COR-L47 (cell line): ENCODE measurements at regions not wholly inside any gene's neighbourhood (a gene's known extent, or its start where the extent isn't known, plus 50 kb on each side); places are given as distances from the start of the nearest gene placed in this dataset.

ENCODE experiments used
- DNase-seq: peaks from one replicate; lab custom pipeline; 2025; lab: John Stamatoyannopoulos, UW

DNA sequence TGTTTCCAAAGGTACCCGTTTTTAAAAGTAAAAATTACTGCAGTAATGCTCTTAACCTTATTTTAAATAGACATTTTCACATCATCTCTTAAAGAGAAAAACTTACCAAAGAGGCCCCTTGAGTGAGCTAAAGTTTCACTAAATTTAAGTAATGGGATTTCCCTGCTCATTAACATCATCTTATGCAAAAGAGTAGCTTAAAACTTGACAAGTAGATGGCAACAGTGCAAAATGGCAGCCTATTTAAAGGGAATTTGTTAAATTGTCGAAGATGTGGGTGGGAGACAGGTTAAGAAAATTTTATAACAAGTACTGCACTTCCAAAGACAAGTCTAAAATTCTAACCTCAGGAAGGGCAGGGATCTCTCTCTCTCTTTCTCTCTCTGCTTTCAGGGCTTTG lies 271.7 kb upstream of the LDB2 start:
- DNase-seq: no peak

DNA sequence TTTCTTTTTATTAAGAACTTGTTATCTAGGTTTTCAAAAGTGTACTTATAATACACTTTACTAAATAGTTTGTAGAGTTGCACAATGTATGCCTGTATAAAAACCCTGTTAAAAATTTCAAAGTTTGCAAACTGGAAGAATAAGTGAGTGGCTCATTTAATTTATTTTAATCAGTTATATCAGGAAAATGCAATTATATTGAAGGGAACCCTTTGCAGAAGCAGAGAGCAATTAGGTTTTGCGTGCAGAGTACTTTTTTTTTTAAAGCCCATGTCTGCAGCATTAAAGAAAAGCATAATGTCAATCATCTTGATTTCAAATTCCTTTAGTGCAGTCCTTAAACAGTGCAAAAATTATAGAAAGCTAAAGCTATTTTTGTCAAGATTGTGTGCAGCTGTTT lies 271.3 kb upstream of the LDB2 start:
- DNase-seq: no peak

DNA sequence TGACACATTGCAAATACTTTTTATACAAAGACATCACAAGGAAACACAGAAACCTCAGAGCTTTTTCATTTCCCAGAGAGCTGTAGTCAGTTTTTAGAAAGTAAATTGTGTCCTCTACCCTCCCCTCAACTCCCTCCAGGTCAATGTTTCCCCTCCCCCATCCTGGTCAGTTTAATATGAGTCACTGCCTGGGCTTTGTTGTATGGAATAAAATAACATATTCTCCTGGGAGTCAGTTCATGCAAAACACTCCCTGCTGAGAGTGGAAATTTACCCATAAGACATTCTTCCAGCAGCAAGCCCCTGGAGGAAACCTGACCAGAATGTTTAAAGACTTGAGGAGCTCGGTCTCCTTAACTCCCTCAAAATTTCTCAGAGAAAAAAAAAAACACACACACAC lies 270.1 kb upstream of the LDB2 start:
- DNase-seq: peak; percentile 4

DNA sequence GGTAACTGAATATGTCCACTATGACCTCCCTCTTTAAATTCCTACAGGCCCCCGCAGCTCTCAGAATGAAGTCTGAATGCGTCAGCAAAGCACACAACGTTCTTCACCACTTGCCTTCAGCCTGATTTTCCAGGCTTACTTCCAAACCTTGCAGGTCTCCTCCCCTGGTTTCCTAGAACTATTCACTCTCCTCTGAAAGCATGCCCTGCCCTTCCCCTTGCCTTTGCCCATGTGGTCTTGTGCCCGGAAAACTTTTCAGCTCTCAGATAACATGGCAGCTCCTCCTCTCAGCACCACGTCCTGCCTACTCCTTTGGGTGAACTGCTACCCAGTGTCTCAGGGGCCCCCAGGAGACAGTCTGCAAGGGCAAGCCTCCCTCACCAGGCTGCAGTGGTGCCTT lies 268.5 kb upstream of the LDB2 start:
- DNase-seq: no peak

DNA sequence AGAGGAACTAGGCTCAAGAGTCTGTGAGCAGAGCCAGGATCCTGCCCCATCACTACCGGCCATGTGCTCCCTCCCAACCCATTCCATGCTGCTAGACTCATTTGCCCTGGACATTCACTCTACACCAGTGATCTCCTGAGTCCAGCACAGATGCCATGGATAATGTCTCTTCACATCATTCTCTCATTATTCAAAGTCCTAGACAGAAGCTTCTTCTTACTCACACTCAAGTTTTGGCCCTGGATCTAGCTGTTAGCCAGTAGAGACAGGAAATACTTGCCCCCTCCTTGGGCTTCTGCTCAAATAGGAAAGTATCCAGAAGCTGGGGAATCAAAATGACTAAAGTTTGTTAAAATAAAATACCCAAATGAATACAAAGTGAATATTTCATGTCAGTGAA lies 266.8 kb upstream of the LDB2 start:
- no peak for DNase-seq

DNA sequence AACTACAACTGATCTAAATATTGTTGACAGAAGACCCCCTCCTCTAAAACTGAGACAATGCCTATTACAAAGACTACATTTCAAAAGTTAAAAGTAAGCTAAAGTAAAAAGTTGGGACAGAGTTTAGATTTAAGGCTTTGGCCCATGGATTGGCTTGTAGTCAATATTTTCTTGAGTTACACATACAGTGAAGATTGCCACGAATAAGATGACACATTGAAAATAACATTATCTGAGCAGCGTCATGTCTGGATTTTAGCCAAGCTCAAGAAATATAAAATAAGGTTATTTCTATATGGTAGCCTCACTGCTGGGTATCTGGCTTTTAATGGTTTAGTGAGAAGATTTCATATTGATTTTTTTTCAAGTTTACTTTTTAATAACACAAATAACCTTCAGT lies 266.2 kb upstream of the LDB2 start:
- DNase-seq: no peak

DNA sequence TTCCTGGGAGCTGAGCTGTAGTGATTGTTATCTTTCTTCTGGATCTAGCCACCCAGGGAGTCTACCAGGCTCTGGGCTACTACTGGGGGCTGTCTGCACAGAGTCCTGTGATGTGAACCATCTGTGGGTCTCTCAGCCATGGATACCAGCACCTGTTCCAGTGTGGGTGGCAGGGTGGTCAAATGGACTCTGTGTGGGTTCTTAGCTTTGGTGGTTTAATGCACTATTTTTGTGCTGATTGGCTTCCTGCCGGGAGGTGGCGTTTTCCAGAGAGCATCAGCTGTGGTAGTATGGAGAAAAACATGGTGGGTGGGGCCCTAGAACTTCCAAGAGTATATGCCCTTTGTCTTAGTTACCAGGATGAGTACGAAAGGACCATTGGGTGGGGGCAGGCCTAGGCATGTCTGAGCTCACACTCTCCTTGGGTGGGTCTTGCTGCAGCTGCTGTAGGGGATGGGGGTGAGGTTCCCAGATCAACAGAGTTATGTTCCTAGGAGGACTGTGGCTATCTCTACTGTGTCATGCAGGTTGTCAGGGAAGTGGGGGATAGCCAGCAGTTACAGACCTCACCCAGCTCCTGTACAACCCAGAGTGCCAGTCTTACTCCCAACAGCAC lies 264.8 kb upstream of the LDB2 start:
- no peak for DNase-seq

DNA sequence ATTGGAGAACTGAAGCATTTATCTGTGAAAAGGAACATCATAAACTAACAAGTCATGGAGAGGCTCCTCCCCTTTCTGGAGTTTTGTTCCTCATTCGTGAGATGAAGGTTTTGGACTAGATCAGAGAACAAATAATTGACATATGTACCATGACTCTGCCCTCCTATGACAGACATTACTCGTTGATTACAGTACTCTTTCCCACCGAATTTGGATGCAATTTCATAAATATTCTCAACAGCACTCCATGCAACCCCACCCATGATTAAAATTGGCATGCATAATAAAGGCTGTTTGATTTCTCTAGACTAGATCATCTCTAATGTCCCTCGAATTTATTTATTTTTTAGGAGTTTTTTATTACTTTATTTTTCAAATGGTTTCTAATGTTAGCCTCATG lies 258.9 kb upstream of the LDB2 start:
- no peak for DNase-seq

DNA sequence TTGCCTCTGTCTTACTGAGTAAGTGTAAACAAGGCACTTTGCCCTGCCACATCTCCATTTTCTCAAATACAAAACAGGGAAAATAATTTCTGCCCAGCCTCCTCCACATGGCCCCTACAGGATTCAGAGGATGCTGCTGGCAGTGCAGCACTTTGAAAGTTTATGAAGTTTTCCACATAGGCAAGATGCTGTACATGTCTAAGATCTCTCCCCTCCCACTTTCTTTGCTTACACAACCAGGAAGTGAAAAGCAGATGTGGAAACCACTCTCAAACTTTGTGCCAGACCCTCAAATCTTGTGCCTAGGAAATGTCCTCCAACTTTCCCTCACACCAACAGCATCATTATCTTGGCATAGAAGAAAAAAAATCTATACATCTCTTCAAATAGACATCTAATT lies 257.0 kb upstream of the LDB2 start:
- DNase-seq: no peak

DNA sequence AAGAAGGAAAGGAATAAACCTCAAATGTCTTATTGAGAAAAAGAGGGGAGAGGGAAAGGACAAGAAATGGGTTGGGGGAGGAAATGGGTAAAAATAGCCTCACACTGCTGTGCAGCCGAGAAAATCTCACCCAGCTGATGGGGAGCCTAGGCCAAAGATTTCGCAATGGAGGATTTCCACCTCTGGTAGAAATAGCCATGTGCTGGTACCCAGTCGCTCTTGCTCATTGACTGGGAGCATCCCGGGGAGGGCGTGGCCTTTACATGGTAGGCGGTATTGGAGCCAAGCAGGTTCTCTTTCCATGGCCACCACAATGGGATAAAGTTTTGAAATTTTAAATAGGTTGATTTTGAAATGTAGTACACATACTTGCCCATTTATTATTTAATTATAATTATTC lies 255.1 kb upstream of the LDB2 start:
- DNase-seq: no peak

DNA sequence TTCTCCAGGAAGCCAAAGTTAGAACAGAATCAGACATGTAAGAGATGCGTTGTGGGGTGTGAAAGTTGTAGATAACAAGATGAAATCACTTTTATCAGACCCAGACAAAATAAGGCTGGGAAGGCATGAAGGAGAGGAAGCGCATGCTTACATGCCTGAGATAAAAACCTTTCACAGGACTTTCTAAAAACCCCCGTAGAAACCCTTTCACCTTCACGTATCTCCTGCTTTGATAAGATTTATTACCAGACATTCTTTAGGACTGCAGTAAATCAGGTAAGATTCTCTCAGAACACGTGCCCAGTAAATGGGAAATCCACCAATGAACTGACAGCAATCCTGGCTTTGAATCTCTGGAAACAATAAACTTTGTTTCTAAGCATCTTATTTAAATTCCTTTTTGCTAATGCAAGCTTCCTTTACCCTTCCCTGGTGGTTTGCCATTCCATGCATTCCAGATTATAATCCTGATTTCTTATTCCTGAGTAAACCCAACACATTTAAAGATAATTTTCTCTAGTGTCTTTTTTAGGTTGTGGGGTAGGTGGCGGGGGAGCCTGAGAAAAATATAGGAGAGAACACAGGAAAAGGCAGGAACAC lies 254.6 kb upstream of the LDB2 start:
- DNase-seq: no peak

DNA sequence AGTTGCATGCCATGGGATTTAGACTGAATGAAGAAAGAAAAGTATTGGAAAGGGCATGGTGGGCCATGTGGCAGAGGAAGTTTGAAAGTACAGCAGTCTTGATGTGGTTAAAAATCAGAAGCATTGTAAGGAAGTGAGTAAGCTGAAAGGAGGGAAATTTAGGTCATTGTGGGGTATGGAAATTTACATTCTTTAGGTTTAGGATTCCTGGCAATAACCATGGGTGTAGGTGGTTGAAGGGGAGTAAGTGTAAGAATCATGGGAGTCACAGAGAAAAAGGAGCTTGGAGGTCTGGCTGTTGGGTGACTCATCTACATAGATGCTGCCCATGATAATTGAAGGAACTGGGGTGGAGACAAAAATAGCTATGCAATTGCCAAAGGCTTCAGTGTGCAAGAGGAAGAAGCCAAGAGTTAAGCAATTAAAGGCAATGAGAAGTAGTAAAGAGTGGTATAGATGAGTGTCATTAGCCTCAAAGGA lies 243.8 kb upstream of the LDB2 start:
- no peak for DNase-seq

DNA sequence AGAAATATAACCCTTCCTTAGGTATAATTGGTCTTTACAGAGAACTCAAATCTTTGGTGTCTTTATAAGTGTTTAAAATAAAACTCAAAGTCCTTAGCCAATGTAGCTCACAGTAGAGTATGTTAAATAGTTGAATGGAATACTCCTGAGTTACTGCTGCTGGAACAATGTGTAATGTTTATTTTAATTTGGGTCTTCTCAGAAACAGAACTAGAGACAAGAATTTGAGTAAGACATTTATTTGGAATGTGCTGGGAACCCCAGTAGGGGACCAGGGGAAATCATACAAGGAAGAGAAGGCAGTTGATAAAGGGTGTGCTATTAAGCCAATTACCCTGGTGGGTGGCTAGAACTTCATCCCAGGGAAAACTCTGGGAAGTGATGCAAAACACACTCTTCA lies 240.4 kb upstream of the LDB2 start:
- no peak for DNase-seq

DNA sequence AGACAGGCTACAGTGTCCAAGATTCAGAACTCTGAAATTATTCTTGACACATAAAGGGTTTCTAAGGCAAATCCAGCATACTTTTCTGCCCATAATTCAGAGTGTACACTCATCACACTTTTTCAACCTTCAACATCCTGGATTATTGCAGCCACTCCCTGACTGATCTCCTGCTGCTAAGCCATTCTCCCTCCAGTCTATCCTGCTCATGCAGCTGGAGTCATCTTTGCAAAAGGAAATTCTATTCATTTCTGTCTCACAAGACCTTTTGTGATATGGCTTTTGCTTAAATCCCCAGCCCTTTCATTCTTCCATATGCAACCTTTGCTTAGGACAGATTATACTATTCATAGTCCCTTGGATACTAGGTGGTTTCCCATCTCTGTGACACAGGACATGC lies 236.1 kb upstream of the LDB2 start:
- no peak for DNase-seq

DNA sequence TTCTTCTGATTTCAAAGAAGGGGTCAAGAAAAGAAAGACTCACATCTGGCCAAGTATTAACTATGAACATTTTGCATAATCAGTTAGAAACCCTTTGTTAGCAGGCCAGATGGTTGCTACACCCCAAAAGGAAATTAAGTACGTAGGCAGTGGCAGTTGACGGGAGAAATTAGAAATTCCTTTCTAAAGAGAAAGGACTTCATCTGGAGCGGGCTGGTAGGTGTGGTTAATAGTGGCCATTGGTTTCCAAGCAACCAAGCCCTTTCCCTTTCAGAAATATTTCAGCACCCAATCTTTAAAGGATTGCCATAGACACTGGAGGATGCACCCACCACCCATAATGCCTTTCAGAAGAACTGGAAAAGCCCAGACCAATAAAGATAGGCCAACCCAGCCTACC lies 235.7 kb upstream of the LDB2 start:
- DNase-seq: no peak

DNA sequence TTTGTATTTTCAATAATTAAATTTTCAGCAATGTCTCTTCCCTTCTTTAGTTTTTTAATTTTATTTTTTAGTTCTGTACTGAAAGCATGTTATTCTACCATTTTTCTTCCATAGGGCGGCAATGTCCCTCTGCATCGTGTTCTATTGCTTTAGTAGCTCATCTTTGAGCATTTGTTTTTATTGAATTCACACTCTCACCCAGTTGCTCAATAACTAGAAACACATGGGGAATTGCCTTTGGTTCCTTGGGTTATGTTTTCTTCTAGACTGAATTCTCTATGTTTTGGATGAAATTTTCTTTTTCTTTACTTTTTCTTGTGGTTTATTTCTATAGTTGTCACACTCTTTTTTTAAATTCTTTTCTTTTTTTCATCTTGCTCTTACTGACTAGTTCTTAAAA lies 233.8 kb upstream of the LDB2 start:
- no peak for DNase-seq

DNA sequence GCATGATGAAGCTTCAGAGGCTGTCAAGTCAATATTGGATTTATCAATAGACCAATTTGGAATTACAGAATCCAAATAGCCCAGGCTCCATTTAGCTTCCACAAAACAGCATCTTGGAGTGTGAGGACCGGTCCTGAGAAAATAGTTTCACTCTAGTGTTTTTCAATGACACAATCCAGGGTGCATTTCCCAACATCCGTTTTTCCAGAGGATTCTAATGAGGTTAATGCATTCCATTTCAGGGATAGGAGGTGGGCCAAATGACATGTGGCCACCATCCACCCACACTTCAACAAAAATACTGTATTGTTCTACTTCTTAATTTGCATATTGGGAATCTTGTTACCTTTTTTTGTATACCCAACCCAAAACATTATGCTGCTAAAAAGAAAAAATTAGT lies 229.8 kb upstream of the LDB2 start:
- DNase-seq: no peak

DNA sequence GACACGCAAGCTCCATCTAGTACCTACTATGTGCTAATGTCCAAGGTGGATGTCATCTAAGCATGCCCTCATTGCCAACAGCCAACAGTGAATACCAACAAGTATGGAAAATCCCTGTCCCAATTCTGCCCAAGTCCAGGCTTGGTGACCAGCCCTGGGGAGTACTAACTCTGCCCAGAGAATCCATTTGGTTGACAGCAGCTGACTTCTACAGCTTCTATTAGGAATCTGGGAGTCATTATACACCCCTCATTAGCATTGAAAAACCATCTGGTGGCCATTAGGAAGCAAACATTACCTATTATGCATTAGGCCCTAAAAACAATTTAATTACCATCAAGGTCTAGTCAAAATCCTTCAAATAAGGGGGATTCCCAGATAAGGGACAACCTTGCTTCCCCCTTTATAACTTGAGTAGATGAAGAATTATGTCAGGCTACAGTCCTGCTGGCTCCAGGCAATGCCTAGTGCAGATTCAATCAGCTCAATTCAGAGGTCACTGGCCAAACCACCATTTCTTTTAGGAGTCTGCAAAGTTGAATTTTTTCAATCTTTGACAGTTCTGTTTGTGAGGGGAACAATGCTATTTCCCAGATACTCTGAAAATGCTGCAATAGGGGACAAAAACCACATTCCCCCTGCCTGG lies 228.0 kb upstream of the LDB2 start:
- no peak for DNase-seq

DNA sequence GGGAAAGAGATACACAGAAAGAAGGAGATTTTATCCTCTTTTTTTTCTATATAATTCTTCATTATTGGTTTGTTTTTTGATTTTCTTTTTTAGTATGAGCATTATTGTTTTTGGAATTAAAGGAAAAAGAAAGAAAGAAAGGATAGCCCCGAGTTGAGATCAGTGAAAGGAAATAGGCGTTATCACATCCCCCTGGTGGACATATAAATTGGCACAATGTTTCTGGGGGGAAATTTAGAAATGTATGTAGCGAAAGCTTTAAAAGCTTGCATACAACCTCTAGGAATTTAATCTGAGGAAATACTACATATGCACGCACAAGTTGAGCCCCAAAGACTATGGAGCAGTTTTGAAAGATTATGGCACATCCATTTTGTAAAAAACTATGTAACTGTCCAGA lies 226.3 kb upstream of the LDB2 start:
- DNase-seq: no peak

DNA sequence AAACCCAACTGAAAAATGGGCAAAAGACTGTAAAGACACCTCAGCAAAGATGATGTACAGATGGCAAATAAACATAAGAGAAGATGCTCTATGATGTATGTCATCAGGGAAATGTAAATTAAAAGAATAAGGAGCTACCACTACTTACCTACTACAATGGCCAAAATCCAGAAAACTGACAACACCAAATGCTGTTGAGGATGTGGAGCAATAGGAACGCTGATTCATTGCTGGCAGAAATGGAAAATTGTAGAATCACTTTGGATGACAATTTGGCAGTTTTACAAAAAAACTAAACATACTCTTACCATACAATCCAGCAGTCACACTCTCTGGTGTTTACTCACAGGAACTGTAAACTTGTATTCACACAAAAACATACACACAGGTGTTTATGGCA lies 222.3 kb upstream of the LDB2 start:
- no peak for DNase-seq

DNA sequence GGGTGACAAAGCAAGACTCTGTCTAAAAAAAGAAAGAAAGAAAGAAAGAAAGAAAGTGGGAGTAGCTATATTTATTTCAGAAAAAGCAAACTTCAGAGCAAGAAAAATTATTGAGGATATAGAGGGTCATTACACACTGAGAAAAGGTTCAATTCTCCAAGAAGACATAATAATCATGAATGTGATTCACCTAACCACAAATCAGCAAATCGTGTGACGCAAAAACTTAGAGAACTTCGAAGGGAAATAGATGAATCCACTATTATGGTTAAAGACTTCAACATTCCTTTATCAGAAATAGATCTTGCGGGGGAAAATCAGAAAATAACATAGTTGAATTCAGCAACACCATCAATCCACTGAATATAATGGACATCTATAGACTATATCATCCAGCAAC lies 219.3 kb upstream of the LDB2 start:
- DNase-seq: no peak

DNA sequence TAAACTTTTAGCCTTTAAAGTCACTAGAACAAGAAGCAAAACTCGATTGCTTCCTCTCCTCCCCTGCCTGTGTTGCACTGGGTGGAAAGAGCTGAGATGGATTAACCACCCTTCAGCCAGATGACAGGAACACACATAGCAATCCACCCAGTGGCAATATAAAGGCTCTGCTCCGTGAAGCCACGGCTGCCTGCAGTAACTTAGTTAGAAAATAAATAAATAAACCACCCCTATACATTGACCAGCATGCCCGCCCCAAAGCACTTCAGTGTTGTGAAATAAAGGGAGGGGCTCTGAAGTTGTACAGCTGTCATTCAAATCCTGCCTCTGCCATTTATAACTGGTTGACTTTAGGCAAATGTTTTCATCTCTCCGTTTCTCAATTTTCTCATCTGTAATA lies 217.1 kb upstream of the LDB2 start:
- no peak for DNase-seq

DNA sequence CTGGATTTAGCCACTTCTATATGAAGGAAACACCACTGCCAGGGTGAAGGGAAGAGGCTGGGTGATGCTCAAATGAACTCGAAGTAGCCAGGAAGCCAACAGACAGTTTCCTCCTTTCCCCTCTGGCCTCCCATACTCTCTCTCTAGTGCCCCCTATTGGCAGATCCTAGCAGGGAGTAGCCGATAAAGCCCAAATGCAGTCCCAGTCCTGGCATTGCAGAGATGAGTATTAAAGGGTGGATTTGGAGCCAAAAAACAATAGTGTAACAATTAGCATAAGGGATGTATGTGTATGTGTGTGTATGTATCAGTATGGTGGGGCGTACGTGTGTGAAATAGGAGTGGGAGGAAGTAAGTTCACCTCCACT lies 213.8 kb upstream of the LDB2 start:
- no peak for DNase-seq

DNA sequence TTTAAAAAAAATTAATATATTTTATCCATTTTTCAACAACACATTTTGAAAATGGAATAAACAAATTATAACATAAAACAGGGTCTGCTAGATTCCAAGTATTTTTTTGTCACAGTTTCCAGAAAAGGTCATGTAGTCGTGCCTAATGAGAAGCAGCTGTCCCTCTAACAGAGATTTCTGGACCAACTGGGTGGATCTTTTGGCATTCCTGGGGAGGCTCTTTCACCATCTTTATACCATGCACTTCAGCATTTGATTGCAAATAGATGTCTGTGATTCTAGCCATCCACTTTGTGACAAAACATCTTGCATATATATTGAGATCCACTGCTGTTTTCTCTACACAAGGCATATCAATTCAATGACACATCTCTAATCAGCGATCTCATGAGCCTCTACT lies 210.7 kb upstream of the LDB2 start:
- DNase-seq: no peak
